GM12878 (cell line): ENCODE measurements at regions not wholly inside any gene's neighbourhood (a gene's known extent, or its start where the extent isn't known, plus 50 kb on each side); places are given as distances from the start of the nearest gene placed in this dataset.

Source experiments
- ATAC-seq: fragments of 200-7000 bp; cut with Tn5 transposase; 3 replicates; pipeline ENCODE4 v1.9.1; 2020; ENCODE audit warnings: mild to moderate bottlenecking, moderate library complexity
- BruUV-seq: library from RNA; stranded (reverse); fragments of 400-500 nt; replicated peaks from 2 replicates; lab custom pipeline; 2021; lab: Mats Ljungman, UMichigan
- CTCF ChIA-PET: fragments of 300-600 bp; sonication (Branson Sonifier 250); formaldehyde crosslinking; extraction: SDS; loops from one replicate; lab custom pipeline; 2021; ENCODE audit warnings: inconsistent platforms; lab: Yijun Ruan, JAX
- POLR2A ChIA-PET: fragments of 350-600 bp; formaldehyde crosslinking; extraction: SDS; loops from one replicate; lab custom pipeline; 2021; ENCODE audit warnings: inconsistent platforms; lab: Charles Lee
- RAD21 ChIA-PET: fragments of 300-600 bp; sonication (Branson Sonifier 250); formaldehyde crosslinking; loops from one replicate; lab custom pipeline; 2023; ENCODE audit warnings: antibody characterized with exemption; ENCODE audit not compliant: unreplicated experiment; lab: Charles Lee
- SMC1A ChIA-PET: fragments of 300-600 bp; sonication (Branson Sonifier 250); formaldehyde crosslinking; loops from one replicate; lab custom pipeline; 2023; ENCODE audit not compliant: unreplicated experiment, uncharacterized antibody; lab: Charles Lee
- DNase-seq: peaks from one replicate; pipeline ENCODE4 v3.0.0-alpha.2; 2011; ENCODE audit warnings: low read depth, low spot score
- FAIRE-seq: peaks from 3 replicates; lab custom pipeline; 2011; peaks lifted over from hg19 to GRCh38; lab: Jason Lieb, UNC
- H2AFZ ChIP-seq: 2 replicates; pipeline ENCODE4 v1.6.0; 2011; ENCODE audit warnings: low read depth, low read length, control low read depth; ENCODE audit not compliant: control insufficient read depth
- H3K27ac ChIP-seq: 2 replicates; pipeline ENCODE4 v1.5.1; 2011; ENCODE audit warnings: control low read depth; ENCODE audit not compliant: control insufficient read depth, insufficient read depth
- H3K27me3 ChIP-seq, 2 experiments: replicated peaks in 1 of 2; 2 replicates each; pipeline versions ENCODE4 v1.6.0 to v1.6.1; 2011; ENCODE audit warnings: low read length in 1 of 2; ENCODE audit not compliant: control insufficient read depth in 2 of 2, insufficient read depth in 2 of 2
- H3K36me3 ChIP-seq, 2 experiments: 2 replicates each; pipeline ENCODE4 v1.5.1; 2011; ENCODE audit warnings: low read length in 1 of 2; ENCODE audit not compliant: control insufficient read depth in 2 of 2, insufficient read depth in 2 of 2
- H3K4me1 ChIP-seq: 2 replicates; pipeline ENCODE4 v1.6.1; 2011; ENCODE audit warnings: mild to moderate bottlenecking, low read length, moderate library complexity, mixed read lengths; ENCODE audit not compliant: control insufficient read depth, insufficient read depth
- H3K4me2 ChIP-seq: 2 replicates; pipeline ENCODE4 v1.6.0; 2011; ENCODE audit warnings: control low read depth; ENCODE audit not compliant: control insufficient read depth, insufficient read depth
- H3K4me3 ChIP-seq: fragments of 200-600 bp; sonication (generic); 2 replicates; pipeline ENCODE4 v1.5.1; 2016
- H3K79me2 ChIP-seq: 2 replicates; pipeline ENCODE4 v1.6.0; 2011; ENCODE audit warnings: low read length; ENCODE audit not compliant: control insufficient read depth, insufficient read depth
- H3K9ac ChIP-seq: 2 replicates; pipeline ENCODE4 v1.8.0; 2011; ENCODE audit warnings: low read length, control low read depth, mixed read lengths; ENCODE audit not compliant: control insufficient read depth, insufficient read depth
- H3K9me3 ChIP-seq: replicated peaks from 3 replicates; pipeline ENCODE4 v1.5.1; 2011; ENCODE audit warnings: mild to moderate bottlenecking, low read length; ENCODE audit not compliant: control insufficient read depth, insufficient read depth
- H4K20me1 ChIP-seq: 2 replicates; pipeline ENCODE4 v1.6.0; 2011; ENCODE audit not compliant: control insufficient read depth, insufficient read depth
- CBX5 ChIP-seq: sonication (generic); IDR thresholded peaks from 2 replicates; pipeline ENCODE4 v1.6.1; 2016; ENCODE audit warnings: low read depth, moderate library complexity, mild to moderate bottlenecking, inconsistent platforms
- ESRRA ChIP-seq: IDR thresholded peaks from 2 replicates; pipeline ENCODE4 v1.6.1; 2012; ENCODE audit warnings: mild to moderate bottlenecking, low read length, improper control_type of control experiment
- ETV6 ChIP-seq, 2 experiments: fragments of 450-650 bp in 1 of 2; IDR thresholded peaks in 1 of 2; conservative IDR thresholded peaks in 1 of 2; 2 replicates each; pipeline ENCODE4 v1.6.1; 2014; ENCODE audit warnings: antibody characterized with exemption in 1 of 2, borderline replicate concordance in 1 of 2, low read depth in 1 of 2, mild to moderate bottlenecking in 1 of 2, moderate library complexity in 1 of 2
- FOXK2 ChIP-seq: fragments of 450-650 bp; IDR thresholded peaks from 2 replicates; pipeline ENCODE4 v1.6.1; 2017; ENCODE audit warnings: mild to moderate bottlenecking, moderate library complexity
- KAT2A ChIP-seq: conservative IDR thresholded peaks from 2 replicates; pipeline ENCODE4 v1.6.1; 2011; ENCODE audit warnings: low read depth, low read length; ENCODE audit not compliant: control insufficient read depth
- MEF2A ChIP-seq: IDR thresholded peaks from 2 replicates; pipeline ENCODE4 v1.6.1; 2011; ENCODE audit warnings: low read depth, mild to moderate bottlenecking, low read length, moderate library complexity; ENCODE audit not compliant: insufficient read depth
- NBN ChIP-seq: fragments of 450-650 bp; IDR thresholded peaks from 2 replicates; pipeline ENCODE4 v1.6.1; 2016
- PKNOX1 ChIP-seq: fragments of 450-650 bp; IDR thresholded peaks from 2 replicates; pipeline ENCODE4 v1.6.1; 2016; ENCODE audit warnings: mild to moderate bottlenecking
- SIX5 ChIP-seq: IDR thresholded peaks from 2 replicates; pipeline ENCODE4 v1.6.1; 2011; ENCODE audit warnings: mild to moderate bottlenecking, low read depth, low read length, moderate library complexity; ENCODE audit not compliant: severe bottlenecking
- SREBF2 ChIP-seq: IDR thresholded peaks from 2 replicates; pipeline ENCODE4 v1.6.1; 2012; ENCODE audit warnings: mild to moderate bottlenecking, low read length
- SRF ChIP-seq, 2 experiments: IDR thresholded peaks; 2 replicates each; pipeline ENCODE4 v1.6.1; 2011; ENCODE audit warnings: low read depth in 2 of 2, low read length in 2 of 2, mild to moderate bottlenecking in 1 of 2, moderate library complexity in 1 of 2
- SUPT20H ChIP-seq: IDR thresholded peaks from 2 replicates; pipeline ENCODE4 v1.6.1; 2011; ENCODE audit warnings: low read depth, mild to moderate bottlenecking, low read length, moderate library complexity, borderline replicate concordance; ENCODE audit not compliant: control insufficient read depth
- ZNF207 ChIP-seq: fragments of 450-650 bp; IDR thresholded peaks from 2 replicates; pipeline ENCODE4 v1.6.1; 2014; ENCODE audit warnings: antibody characterized with exemption, mild to moderate bottlenecking, borderline replicate concordance
- ZNF217 ChIP-seq: fragments of 450-650 bp; IDR thresholded peaks from 2 replicates; pipeline ENCODE4 v1.6.1; 2017; ENCODE audit warnings: antibody characterized with exemption, mild to moderate bottlenecking
- ZNF384 ChIP-seq: IDR thresholded peaks from 2 replicates; pipeline ENCODE4 v1.6.1; 2012; ENCODE audit warnings: low read depth, mild to moderate bottlenecking, low read length, improper control_type of control experiment, borderline replicate concordance
- WGBS: methylation state at CpG from one replicate; pipeline ENCODE4 v1.1.6; 2016; ENCODE audit warnings: low lambda C conversion rate; ENCODE audit not compliant: insufficient replicate concordance, insufficient coverage; ENCODE audit errors: missing lambda C conversion rate; 5-methylcytosine and 5-hydroxymethylcytosine counted together
- in situ Hi-C: fragments of 300-500 bp; cut with MboI; formaldehyde crosslinking; loops from 9 replicates; pipeline ENCODE4 v1.14.3; 2018; ENCODE audit warnings: mixed read lengths
- intact Hi-C: fragments of 100-400 bp; cut with micrococcal nuclease; formaldehyde crosslinking; loops from one replicate; pipeline ENCODE4 v1.14.2; 2022; ENCODE audit not compliant: unreplicated experiment

DNA sequence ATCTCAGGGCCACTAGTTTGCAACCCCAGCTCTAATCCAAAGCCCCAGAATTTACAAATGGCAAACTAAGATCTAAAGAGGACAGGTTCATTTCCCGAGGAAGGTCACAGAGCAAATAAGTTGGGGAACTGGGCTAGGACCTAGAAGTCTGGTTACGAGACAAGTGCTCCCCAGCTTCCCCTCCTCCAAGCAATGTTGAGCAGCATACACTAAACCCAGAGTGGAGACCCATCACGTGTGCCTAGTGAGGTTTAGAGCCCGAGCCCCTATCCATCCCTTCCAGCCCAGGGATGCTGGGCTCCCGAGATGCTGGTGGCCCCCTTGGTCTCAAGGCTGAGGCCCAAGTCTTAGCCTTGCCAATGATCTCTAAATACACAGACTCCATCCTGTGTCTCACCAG, 209.5 kb upstream of the ZMIZ1 start:
- Histone ChIP-seq H3K4me3 (no peak overlapping the region), H3K4me1 (no peaks in the 10 kb centered on the region), H3K79me2 (no peaks in the 10 kb centered on the region), H3K36me3 (no peaks in the 10 kb centered on the region), H4K20me1 (no peaks in the 10 kb centered on the region), H3K9me3 (no peaks in the 10 kb centered on the region), H3K27me3 (peaks cover 1 to 3% of the 10 kb centered on the region in 2 experiments; a peak in 2 of 4 replicates), H3K4me2 (no peak overlapping the region), H3K9ac (no peak overlapping the region), H3K27ac (no peak overlapping the region), H2AFZ (no peak overlapping the region)
- FAIRE-seq (no peak), DNase-seq (no peak), ATAC-seq (no peak)
- POLR2A ChIA-PET = no interaction called here
- in situ Hi-C loops = no loop called here
- BruUV-seq = no TSS peak
- 7% methylated on average over 5 of the region's 5 CpGs for WGBS
- CTCF ChIA-PET = interaction anchor here (0.9 kb wide), 1 partner anchor 9 kb away, joined by 3 read pairs; no protein-coding TSS in a partner anchor
- intact Hi-C loops = no loop called here
- TF ChIP-seq ZNF217 = no peak
- RAD21 ChIA-PET = no interaction called here
- SMC1A ChIA-PET = interaction anchor here (0.7 kb wide), 1 partner anchor 756 kb away, joined by 3 read pairs; no protein-coding TSS in a partner anchor

GRCh38 chr10:78859769-78860168, 209.0 kb upstream of the ZMIZ1 start:
- RAD21 ChIA-PET = no interaction called here
- BruUV-seq = no TSS peak
- in situ Hi-C loops (no loop called here), intact Hi-C loops (no loop called here)
- POLR2A ChIA-PET = no interaction called here
- H3K79me2 ChIP-seq = no peaks in the 10 kb centered on the region
- peaks cover 1 to 3% of the 10 kb centered on the region in 2 experiments; a peak in 2 of 4 replicates for H3K27me3 ChIP-seq
- H3K9me3 ChIP-seq = no peaks in the 10 kb centered on the region
- CTCF ChIA-PET = interaction anchor here (0.8 to 0.9 kb wide), 2 partner anchors 10 to 201 kb away, joined by 3 read pairs; no protein-coding TSS in a partner anchor
- no peaks in the 10 kb centered on the region for H3K36me3 ChIP-seq
- no peak overlapping the region for H3K4me3 ChIP-seq
- no peak for ATAC-seq
- H3K27ac ChIP-seq = no peak overlapping the region
- DNase-seq = no peak
- no peak overlapping the region for H3K4me2 ChIP-seq
- WGBS = 36% methylated on average over 5 of the region's 5 CpGs
- no peak for TF ChIP-seq SIX5
- no peak for TF ChIP-seq ZNF207
- TF ChIP-seq SUPT20H = no peak
- TF ChIP-seq CBX5 = no peak
- TF ChIP-seq MEF2A = no peak
- TF ChIP-seq PKNOX1 = no peak
- no peak for TF ChIP-seq SREBF2
- no peak for TF ChIP-seq ZNF384
- TF ChIP-seq SRF (IDR thresholded peaks at IDR 0.05; ENCODE audit: low read depth in 2 of 2, low read length in 2 of 2) = no peak
- TF ChIP-seq KAT2A = no peak
- TF ChIP-seq FOXK2 = no peak
- no peak for TF ChIP-seq ESRRA
- no peak for TF ChIP-seq NBN
- TF ChIP-seq ETV6 (conservative IDR thresholded peaks at IDR 0.05 in 1 of 2, IDR thresholded peaks at IDR 0.05 in 1 of 2; ENCODE audit: borderline replicate concordance in 1 of 2, low read depth in 1 of 2) = no peak
- TF ChIP-seq, all 136 proteins: peak for 0
- Histone ChIP-seq H2AFZ (no peak overlapping the region), H3K4me1 (no peaks in the 10 kb centered on the region), H3K9ac (no peak overlapping the region), H4K20me1 (no peaks in the 10 kb centered on the region)
- FAIRE-seq = no peak
- SMC1A ChIA-PET = interaction anchor here (0.7 kb wide), 1 partner anchor 756 kb away, joined by 3 read pairs; no protein-coding TSS in a partner anchor
